ENCODE measurements at regions not wholly inside any gene's neighbourhood (a gene's known extent, or its start where the extent isn't known, plus 50 kb on each side); places are given as distances from the start of the nearest gene placed in this dataset.

- ATAC-seq (ENCODE audit: low read depth), result no peak
- intact Hi-C loops (cut with micrococcal nuclease), result no loop called here
- H3K9me3 Mint-ChIP-seq, result no peaks in the 10 kb centered on the region
- TF ChIP-seq, protein P1, sequence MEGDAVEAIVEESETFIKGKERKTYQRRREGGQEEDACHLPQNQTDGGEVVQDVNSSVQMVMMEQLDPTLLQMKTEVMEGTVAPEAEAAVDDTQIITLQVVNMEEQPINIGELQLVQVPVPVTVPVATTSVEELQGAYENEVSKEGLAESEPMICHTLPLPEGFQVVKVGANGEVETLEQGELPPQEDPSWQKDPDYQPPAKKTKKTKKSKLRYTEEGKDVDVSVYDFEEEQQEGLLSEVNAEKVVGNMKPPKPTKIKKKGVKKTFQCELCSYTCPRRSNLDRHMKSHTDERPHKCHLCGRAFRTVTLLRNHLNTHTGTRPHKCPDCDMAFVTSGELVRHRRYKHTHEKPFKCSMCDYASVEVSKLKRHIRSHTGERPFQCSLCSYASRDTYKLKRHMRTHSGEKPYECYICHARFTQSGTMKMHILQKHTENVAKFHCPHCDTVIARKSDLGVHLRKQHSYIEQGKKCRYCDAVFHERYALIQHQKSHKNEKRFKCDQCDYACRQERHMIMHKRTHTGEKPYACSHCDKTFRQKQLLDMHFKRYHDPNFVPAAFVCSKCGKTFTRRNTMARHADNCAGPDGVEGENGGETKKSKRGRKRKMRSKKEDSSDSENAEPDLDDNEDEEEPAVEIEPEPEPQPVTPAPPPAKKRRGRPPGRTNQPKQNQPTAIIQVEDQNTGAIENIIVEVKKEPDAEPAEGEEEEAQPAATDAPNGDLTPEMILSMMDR (IDR thresholded peaks at IDR 0.05), result no peak
- H3K4me1 Mint-ChIP-seq, result peaks cover 37% of the 10 kb centered on the region
- ChIA-PET POLR2A (interaction anchor here (0.9 to 13.4 kb wide), 5 partner anchors 10 to 101 kb away, joined by 3 to 385 read pairs (median 5); partner anchors contain the start of gene RUNX3), CTCF (interaction anchor here (1.4 to 1.9 kb wide), 2 partner anchors 39 to 94 kb away, joined by 3 to 4 read pairs; no protein-coding TSS in a partner anchor)
- no peaks in the 10 kb centered on the region for H3K36me3 Mint-ChIP-seq (ENCODE audit: low read depth)
- no peaks in the 10 kb centered on the region for H3K27me3 Mint-ChIP-seq
- no peak overlapping the region for H3K4me3 Mint-ChIP-seq
- no peak for DNase-seq
- peak overlapping the region; percentile 53 for H3K27ac Mint-ChIP-seq
Observed at GRCh38 chr1:25026730-25027450, 96.8 kb upstream of the RUNX3 start.

GRCh38 chr1:25026304-25026703, 96.2 kb upstream of the RUNX3 start:
- no peaks in the 10 kb centered on the region for H3K9me3 Mint-ChIP-seq
- no peak overlapping the region for H3K4me3 Mint-ChIP-seq
- H3K27me3 Mint-ChIP-seq, result no peaks in the 10 kb centered on the region
- CTCF ChIA-PET, result interaction anchor here (1.4 to 1.9 kb wide), 2 partner anchors 39 to 94 kb away, joined by 3 to 4 read pairs; no protein-coding TSS in a partner anchor
- no peaks in the 10 kb centered on the region for H3K36me3 Mint-ChIP-seq (ENCODE audit: low read depth)
- no peak for ATAC-seq (ENCODE audit: low read depth)
- POLR2A ChIA-PET, result interaction anchor here (0.6 to 13.4 kb wide), 5 partner anchors 10 to 100 kb away, joined by 3 to 385 read pairs (median 8); partner anchors contain the start of gene RUNX3
- DNase-seq, result no peak
- intact Hi-C loops (cut with micrococcal nuclease), result no loop called here
- TF ChIP-seq, protein P1 (IDR thresholded peaks at IDR 0.05), result no peak
- H3K4me1 Mint-ChIP-seq, result peaks cover 43% of the 10 kb centered on the region
- H3K27ac Mint-ChIP-seq, result peak overlapping the region; percentile 41

GRCh38 chr1:25024615-25025350, 94.7 kb upstream of the RUNX3 start:
- DNase-seq, result no peak
- Mint-ChIP-seq H3K36me3 (ENCODE audit: low read depth) (no peaks in the 10 kb centered on the region), H3K4me1 (peaks cover 58% of the 10 kb centered on the region), H3K27ac (peak overlapping the region; percentile 69), H3K4me3 (no peak overlapping the region), H3K27me3 (no peaks in the 10 kb centered on the region), H3K9me3 (no peaks in the 10 kb centered on the region)
- intact Hi-C loops (cut with micrococcal nuclease), result no loop called here
- ChIA-PET CTCF (interaction anchor here (1.0 to 3.0 kb wide), 2 partner anchors 12 to 92 kb away, joined by 3 to 28 read pairs; no protein-coding TSS in a partner anchor), POLR2A (interaction anchor here (3.5 to 5.0 kb wide), 4 partner anchors 9 to 95 kb away, joined by 47 to 248 read pairs (median 138); partner anchors contain the start of gene RUNX3)
- TF ChIP-seq, protein P1 (IDR thresholded peaks at IDR 0.05), result no peak
- ATAC-seq (ENCODE audit: low read depth), result no peak

DNA sequence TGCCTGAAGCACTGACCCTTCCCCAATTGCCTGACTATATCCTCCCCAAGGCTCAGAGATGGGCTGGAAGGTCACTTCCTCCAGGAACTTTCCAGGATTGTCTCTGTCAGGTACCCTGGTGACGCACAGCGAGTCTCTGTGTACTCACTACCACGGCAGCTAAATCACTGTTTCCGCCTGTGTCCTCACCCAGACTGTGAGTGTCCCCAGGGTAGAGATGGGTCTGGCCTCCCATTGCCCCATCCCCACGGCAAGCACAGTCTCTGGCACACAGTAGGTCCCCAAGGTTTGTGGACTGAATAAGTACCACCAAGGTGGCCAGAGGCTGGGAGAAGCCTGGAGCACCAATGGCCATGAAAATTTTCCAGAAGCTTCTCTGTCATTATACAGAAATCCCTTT, 93.8 kb upstream of the RUNX3 start:
- ATAC-seq (ENCODE audit: low read depth) (no peak), DNase-seq (no peak)
- intact Hi-C loops (cut with micrococcal nuclease), result loop anchor here (2.0 kb wide), 1 partner anchor 13 kb away; no protein-coding TSS in a partner anchor
- Mint-ChIP-seq H3K27me3 (no peaks in the 10 kb centered on the region), H3K4me1 (peaks cover 68% of the 10 kb centered on the region), H3K27ac (peak overlapping the region; percentile 91), H3K36me3 (ENCODE audit: low read depth) (no peaks in the 10 kb centered on the region), H3K4me3 (no peak overlapping the region), H3K9me3 (no peaks in the 10 kb centered on the region)
- POLR2A ChIA-PET, result interaction anchor here (1.9 to 5.0 kb wide), 6 partner anchors 10 to 94 kb away, joined by 19 to 248 read pairs (median 68); partner anchors contain the start of gene RUNX3
- TF ChIP-seq, protein P1 (IDR thresholded peaks at IDR 0.05), result no peak
- CTCF ChIA-PET, result interaction anchor here (1.0 to 3.0 kb wide), 4 partner anchors 8 to 91 kb away, joined by 3 to 28 read pairs (median 10); no protein-coding TSS in a partner anchor

Data from activated B cell treated with CpG ODN at 0.5 μM for 24 hours (primary cell).